Loucy (cell line): ENCODE measurements at regions not wholly inside any gene's neighbourhood (a gene's known extent, or its start where the extent isn't known, plus 50 kb on each side); places are given as distances from the start of the nearest gene placed in this dataset.

Source experiments
- H2AFZ ChIP-seq: fragments of 200-600 bp; sonication (generic); 2 replicates; pipeline ENCODE4 v1.6.0; 2016; ENCODE audit warnings: antibody characterized with exemption, mild to moderate bottlenecking, low read length, moderate library complexity
- H3F3A ChIP-seq: fragments of 200-600 bp; 2 replicates; pipeline ENCODE4 v1.6.0; 2016; ENCODE audit warnings: antibody characterized with exemption, low read depth, mild to moderate bottlenecking
- H3K27me3 ChIP-seq: fragments of 200-600 bp; sonication (generic); 2 replicates; pipeline ENCODE4 v1.6.1; 2014; ENCODE audit warnings: low read length, mild to moderate bottlenecking; ENCODE audit not compliant: insufficient read depth, poor library complexity, severe bottlenecking
- H3K36me3 ChIP-seq: fragments of 200-600 bp; sonication (generic); 2 replicates; pipeline ENCODE4 v1.6.1; 2016; ENCODE audit warnings: low read length; ENCODE audit not compliant: insufficient read depth
- H3K4me1 ChIP-seq: fragments of 200-600 bp; sonication (generic); 2 replicates; pipeline ENCODE4 v1.5.1; 2014; ENCODE audit warnings: low read length, mild to moderate bottlenecking; ENCODE audit not compliant: insufficient read depth, poor library complexity, severe bottlenecking
- H3K4me2 ChIP-seq: fragments of 200-600 bp; sonication (generic); 2 replicates; pipeline ENCODE4 v1.6.0; 2014; ENCODE audit warnings: antibody characterized with exemption, low read length, low read depth, mild to moderate bottlenecking; ENCODE audit not compliant: poor library complexity, severe bottlenecking
- H3K4me3 ChIP-seq: fragments of 200-600 bp; sonication (generic); 2 replicates; pipeline ENCODE4 v1.5.1; 2014; ENCODE audit warnings: low read length, mild to moderate bottlenecking, mixed read lengths; ENCODE audit not compliant: poor library complexity, severe bottlenecking
- H3K79me2 ChIP-seq: fragments of 200-600 bp; sonication (generic); 2 replicates; pipeline ENCODE4 v1.6.1; 2014; ENCODE audit warnings: low read length; ENCODE audit not compliant: insufficient read depth
- H3K9ac ChIP-seq: fragments of 200-600 bp; sonication (generic); 2 replicates; pipeline ENCODE4 v1.6.0; 2014; ENCODE audit warnings: mild to moderate bottlenecking, low read depth, low read length, moderate library complexity; ENCODE audit not compliant: poor library complexity, severe bottlenecking
- H3K9me2 ChIP-seq: fragments of 200-600 bp; sonication (generic); replicated peaks from 2 replicates; pipeline ENCODE4 v1.6.1; 2016; ENCODE audit warnings: low read depth, low read length, mixed read lengths
- H3K9me3 ChIP-seq: fragments of 200-600 bp; sonication (generic); 2 replicates; pipeline ENCODE4 v1.6.1; 2014; ENCODE audit warnings: mild to moderate bottlenecking, antibody characterized with exemption, low read length, low read depth; ENCODE audit not compliant: insufficient read depth
- H4K20me1 ChIP-seq: fragments of 200-600 bp; sonication (generic); 2 replicates; pipeline ENCODE4 v1.6.0; 2014; ENCODE audit warnings: antibody characterized with exemption, low read length, mild to moderate bottlenecking; ENCODE audit not compliant: insufficient read depth, poor library complexity, severe bottlenecking
- CTCF ChIP-seq: fragments of 200-600 bp; sonication (generic); conservative IDR thresholded peaks from 2 replicates; pipeline ENCODE4 v1.5.1; 2014; ENCODE audit warnings: mild to moderate bottlenecking, antibody characterized with exemption, low read length
- EZH2phosphoT487 ChIP-seq: fragments of 200-600 bp; IDR thresholded peaks from 2 replicates; pipeline ENCODE4 v1.6.1; 2018; ENCODE audit warnings: antibody characterized with exemption, mild to moderate bottlenecking, moderate library complexity, borderline replicate concordance

- no peaks in the 10 kb centered on the region for H3K9me2 ChIP-seq
- H3F3A ChIP-seq = no peaks in the 10 kb centered on the region
- no peaks in the 10 kb centered on the region for H3K4me1 ChIP-seq
- H3K79me2 ChIP-seq = no peaks in the 10 kb centered on the region
- H3K36me3 ChIP-seq = no peaks in the 10 kb centered on the region
- no peak overlapping the region for H2AFZ ChIP-seq
- no peak overlapping the region for H3K9ac ChIP-seq
- H4K20me1 ChIP-seq = no peaks in the 10 kb centered on the region
- H3K4me2 ChIP-seq = no peak overlapping the region
- H3K4me3 ChIP-seq = no peak overlapping the region
- H3K9me3 ChIP-seq = no peaks in the 10 kb centered on the region
- no peak for TF ChIP-seq EZH2phosphoT487
- no peak for TF ChIP-seq CTCF
- H3K27me3 ChIP-seq = no peaks in the 10 kb centered on the region
Observed at GRCh38 chr2:16784652-16785051, 119.0 kb upstream of the CYRIA start.

- Histone ChIP-seq H3F3A (no peaks in the 10 kb centered on the region), H3K9ac (no peak overlapping the region), H2AFZ (no peak overlapping the region)
Observed at GRCh38 chr2:16777123-16777870, 111.7 kb upstream of the CYRIA start.

GRCh38 chr2:16775899-16776231 is 110.2 kb upstream of the CYRIA start:
- no peaks in the 10 kb centered on the region for H3K4me1 ChIP-seq

More at GRCh38 chr2:16777123-16777870, 111.7 kb upstream of the CYRIA start:
- H3K4me2 ChIP-seq = no peak overlapping the region
- TF ChIP-seq EZH2phosphoT487 (no peak), CTCF (no peak)
- H3K79me2 ChIP-seq = no peaks in the 10 kb centered on the region
- H4K20me1 ChIP-seq = no peaks in the 10 kb centered on the region
- no peaks in the 10 kb centered on the region for H3K9me3 ChIP-seq
- H3K27me3 ChIP-seq = no peaks in the 10 kb centered on the region
- no peaks in the 10 kb centered on the region for H3K4me1 ChIP-seq
- H3K36me3 ChIP-seq = no peaks in the 10 kb centered on the region
- no peaks in the 10 kb centered on the region for H3K9me2 ChIP-seq
- H3K4me3 ChIP-seq = no peak overlapping the region

More at GRCh38 chr2:16775899-16776231, 110.2 kb upstream of the CYRIA start:
- Histone ChIP-seq H3K9me2 (no peaks in the 10 kb centered on the region), H3K79me2 (no peaks in the 10 kb centered on the region), H3F3A (no peaks in the 10 kb centered on the region), H2AFZ (no peak overlapping the region), H3K27me3 (no peaks in the 10 kb centered on the region), H3K4me2 (no peak overlapping the region), H4K20me1 (no peaks in the 10 kb centered on the region), H3K9me3 (no peaks in the 10 kb centered on the region), H3K9ac (no peak overlapping the region), H3K36me3 (no peaks in the 10 kb centered on the region), H3K4me3 (no peak overlapping the region)
- TF ChIP-seq CTCF = no peak
- TF ChIP-seq EZH2phosphoT487 = no peak
